GM13976 (cell line): ENCODE measurements at regions not wholly inside any gene's neighbourhood (a gene's known extent, or its start where the extent isn't known, plus 50 kb on each side); places are given as distances from the start of the nearest gene placed in this dataset.
"Not testable (repeated sequence)": the region's sequence is repeated elsewhere in the genome, so short reads cannot be mapped to it uniquely, and the experiment has no call there.

Experiments
- DNase-seq: peaks from one replicate; pipeline ENCODE4 v3.0.0; 2012; ENCODE audit warnings: low spot score
- in situ Hi-C: fragments of 300-500 bp; cut with MboI; formaldehyde crosslinking; loops from one replicate; pipeline ENCODE4 v1.12.0; 2022; ENCODE audit warnings: low sequenced_read_pairs, mixed read lengths, inconsistent platforms; ENCODE audit not compliant: unreplicated experiment
- TF ChIP-seq, protein P1 (sequence below): IDR thresholded peaks from 2 replicates; pipeline ENCODE4 v1.5.1; 2012; ENCODE audit warnings: borderline replicate concordance, mild to moderate bottlenecking; ENCODE audit not compliant: insufficient read depth; ENCODE audit errors: extremely low read depth, missing control alignments, control extremely low read depth

DNA sequence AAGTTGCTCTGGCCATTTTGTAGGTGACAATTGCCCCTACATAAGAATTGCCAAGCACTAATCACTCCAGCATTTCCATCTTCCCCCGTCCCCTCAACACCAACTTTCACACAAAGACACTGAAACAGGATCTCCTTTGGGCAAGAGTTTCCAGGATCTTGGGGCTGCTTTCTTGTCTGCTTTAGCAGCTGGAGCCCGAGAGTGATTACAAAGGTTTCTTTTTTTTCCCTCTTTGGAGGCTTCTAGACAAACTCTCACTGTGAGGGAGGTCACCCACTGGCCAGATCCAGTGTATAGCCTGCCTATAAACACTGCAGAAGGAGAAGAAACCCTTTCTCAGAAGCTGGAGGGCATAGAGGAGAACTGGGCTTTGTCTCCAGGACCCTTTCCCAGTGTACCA lies 92.5 kb downstream of the APIP start:
- in situ Hi-C loops, result no loop called here
- DNase-seq, result no peak

DNA sequence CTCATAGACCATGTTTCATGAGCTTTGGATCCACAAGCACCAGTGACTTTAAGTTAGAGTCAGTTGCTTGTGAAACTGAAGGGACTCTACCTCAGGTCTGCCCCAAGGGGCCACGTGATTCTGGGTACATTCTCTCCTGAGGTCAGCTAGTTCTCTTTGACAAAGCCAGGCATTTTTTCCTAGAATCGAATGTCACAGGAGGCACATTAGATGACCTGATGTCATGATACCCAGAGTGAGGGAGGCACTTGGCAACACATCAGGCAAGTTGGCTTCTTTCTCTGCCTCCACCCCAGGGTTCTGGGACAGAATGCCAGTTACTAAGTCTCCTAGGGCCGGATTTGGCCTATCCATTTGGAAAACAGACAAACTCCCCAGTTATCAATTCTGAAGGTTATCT lies 93.0 kb downstream of the APIP start:
- in situ Hi-C loops, result no loop called here
- TF ChIP-seq, protein P1, sequence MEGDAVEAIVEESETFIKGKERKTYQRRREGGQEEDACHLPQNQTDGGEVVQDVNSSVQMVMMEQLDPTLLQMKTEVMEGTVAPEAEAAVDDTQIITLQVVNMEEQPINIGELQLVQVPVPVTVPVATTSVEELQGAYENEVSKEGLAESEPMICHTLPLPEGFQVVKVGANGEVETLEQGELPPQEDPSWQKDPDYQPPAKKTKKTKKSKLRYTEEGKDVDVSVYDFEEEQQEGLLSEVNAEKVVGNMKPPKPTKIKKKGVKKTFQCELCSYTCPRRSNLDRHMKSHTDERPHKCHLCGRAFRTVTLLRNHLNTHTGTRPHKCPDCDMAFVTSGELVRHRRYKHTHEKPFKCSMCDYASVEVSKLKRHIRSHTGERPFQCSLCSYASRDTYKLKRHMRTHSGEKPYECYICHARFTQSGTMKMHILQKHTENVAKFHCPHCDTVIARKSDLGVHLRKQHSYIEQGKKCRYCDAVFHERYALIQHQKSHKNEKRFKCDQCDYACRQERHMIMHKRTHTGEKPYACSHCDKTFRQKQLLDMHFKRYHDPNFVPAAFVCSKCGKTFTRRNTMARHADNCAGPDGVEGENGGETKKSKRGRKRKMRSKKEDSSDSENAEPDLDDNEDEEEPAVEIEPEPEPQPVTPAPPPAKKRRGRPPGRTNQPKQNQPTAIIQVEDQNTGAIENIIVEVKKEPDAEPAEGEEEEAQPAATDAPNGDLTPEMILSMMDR, result no peak
- no peak for DNase-seq

More for the DNA sequence above, 92.5 kb downstream of the APIP start:
- TF ChIP-seq, protein P1, result no peak

DNA sequence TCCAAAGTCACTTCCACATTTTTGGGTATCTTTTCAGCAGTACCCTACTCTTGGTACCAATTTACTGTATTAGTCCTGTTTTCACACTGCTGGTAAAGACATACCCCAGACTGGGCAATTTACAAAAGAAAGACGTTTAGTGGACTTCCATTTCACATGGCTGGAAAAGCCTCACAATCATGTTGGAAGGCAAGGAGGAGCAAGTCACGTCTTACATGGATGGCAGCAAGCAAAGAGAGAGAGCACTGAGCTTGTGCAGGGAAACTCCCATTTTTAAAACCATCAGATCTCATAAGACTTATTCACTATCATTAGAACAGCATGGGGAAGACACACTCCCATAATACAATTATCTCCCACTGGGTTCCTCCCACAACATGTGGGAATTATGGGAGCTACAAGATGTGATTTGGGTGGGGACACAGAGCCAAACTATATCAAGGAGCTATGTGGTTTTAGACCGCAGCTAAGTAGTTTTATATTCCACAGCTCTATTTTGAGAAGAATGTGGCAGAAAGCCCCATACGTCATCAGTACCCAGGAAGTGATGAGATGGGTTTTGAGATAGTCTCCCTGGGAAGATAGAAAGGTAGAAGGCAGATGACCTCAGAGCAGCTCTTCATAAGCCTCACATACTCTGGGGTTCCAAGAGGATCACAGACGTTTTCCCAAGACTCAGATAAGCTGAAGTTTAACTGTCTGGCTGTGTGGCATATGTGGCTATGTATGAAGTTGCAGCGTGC lies 96.3 kb downstream of the APIP start:
- no peak for DNase-seq

DNA sequence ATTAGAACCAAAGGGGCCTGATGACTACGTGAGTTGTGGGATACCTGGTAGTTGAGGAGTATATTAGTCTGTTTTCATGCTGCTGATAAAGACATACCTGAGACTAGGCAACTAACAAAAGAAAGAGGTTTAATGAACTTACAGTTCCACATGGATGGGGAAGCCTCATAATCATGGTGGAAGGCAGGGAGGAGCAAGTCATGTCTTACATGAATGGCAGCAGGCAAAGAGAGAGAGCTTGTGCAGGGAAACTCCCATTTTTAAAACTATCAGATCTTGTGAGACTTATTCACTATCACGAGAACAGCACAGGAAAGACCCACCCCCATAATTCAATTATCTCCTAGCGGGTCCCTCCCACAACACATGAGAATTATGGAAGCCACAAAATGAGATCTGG lies 98.4 kb downstream of the APIP start:
- in situ Hi-C loops, DNase-seq: not testable (repeated sequence)

More for the DNA sequence above, 96.3 kb downstream of the APIP start:
- TF ChIP-seq, protein P1, result no peak
- in situ Hi-C loops, result no loop called here

DNA sequence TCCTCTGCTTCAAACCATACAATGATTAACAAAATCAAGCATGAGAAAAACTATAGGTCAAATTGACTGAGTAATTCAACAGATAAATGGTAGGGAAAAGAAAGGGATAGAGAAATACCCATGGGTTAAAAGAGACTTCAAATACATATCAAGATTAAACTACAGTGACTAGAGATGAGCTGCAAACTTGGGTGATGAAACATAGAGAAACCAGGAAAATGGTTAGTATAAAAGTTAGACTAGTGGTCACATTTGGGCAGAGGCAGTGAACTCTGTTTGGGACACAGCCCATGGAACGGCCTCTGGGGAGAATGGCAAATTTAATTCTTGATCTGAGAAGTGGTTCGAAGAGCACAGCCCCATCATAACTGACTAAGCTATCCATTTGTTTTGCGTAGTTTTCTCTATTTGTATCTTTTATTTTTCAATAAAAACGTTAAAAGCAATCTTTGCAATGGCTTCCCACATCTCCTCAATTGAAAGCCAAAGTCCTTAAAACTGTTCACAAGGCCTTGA lies 99.4 kb downstream of the APIP start:
- in situ Hi-C loops, result no loop called here
- TF ChIP-seq, protein P1, result no peak
- no peak for DNase-seq

DNA sequence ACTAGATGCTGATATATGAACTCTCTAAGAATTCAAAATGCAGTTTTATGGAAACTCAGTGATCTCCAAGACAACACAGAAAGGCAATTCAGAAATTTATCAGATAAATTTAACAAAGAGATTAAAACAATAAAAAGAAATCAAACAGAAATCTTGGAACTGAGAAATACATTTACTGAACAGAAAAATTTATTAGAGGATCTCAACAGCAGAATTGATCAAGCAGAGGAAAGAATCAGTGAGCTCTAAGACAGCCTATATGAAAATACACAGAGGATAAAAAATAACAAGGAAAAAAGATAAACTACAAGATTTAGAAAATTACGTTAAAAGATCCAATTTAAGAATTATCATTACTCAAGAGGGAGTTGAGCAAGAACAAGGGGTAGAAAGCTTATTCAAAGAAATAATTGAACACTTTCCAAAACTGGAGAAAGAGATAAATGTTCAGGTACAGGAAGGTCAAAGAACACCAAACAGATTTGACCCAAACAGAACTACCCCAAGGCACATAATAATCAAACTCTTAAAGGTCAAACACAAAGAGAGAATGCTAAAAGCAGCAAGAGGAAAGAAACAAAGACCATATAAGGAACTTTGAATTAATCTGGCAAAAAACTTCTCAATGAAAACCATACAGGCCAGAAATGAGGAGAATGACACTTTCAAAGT lies 103.1 kb downstream of the APIP start:
- DNase-seq, result no peak
- TF ChIP-seq, protein P1, result no peak
- in situ Hi-C loops, result no loop called here

DNA sequence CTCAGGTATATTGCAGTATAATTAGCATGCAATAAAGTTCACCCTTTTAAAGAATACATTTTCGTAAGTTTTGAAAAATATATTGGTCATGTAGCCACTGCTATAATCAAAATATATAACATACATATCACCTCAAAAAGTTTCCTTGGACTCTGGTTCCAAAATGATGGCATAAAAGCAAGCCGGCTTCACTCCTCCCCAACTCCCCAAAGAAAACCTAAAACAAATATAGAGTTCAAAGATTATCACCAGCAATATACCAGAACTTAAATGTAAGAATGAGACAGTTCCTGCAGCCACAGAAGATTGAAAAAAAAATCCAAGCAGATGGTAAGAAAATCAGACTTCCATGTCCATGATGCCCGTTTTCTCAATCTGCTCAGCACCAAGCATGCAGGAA lies 104.3 kb downstream of the APIP start:
- in situ Hi-C loops, result no loop called here
- TF ChIP-seq, protein P1, result no peak
- no peak for DNase-seq
